SU-DHL-6 (cell line): ENCODE measurements at regions not wholly inside any gene's neighbourhood (a gene's known extent, or its start where the extent isn't known, plus 50 kb on each side); places are given as distances from the start of the nearest gene placed in this dataset.

ENCODE experiments used
- H2AFZ ChIP-seq: fragments of 200-600 bp; sonication (generic); 2 replicates; pipeline ENCODE4 v1.6.1; 2014; ENCODE audit warnings: low read depth, mild to moderate bottlenecking, moderate library complexity, mixed read lengths, antibody characterized with exemption, low read length; ENCODE audit not compliant: severe bottlenecking
- H3F3A ChIP-seq: fragments of 200-600 bp; shearing (Covaris generic); 2 replicates; pipeline ENCODE4 v1.6.0; 2016; ENCODE audit warnings: antibody characterized with exemption, mild to moderate bottlenecking; ENCODE audit not compliant: insufficient read depth
- H3K27ac ChIP-seq: fragments of 200-600 bp; sonication (generic); 2 replicates; pipeline ENCODE4 v1.5.1; 2016; ENCODE audit warnings: low read depth, mild to moderate bottlenecking, low read length, moderate library complexity, mixed read lengths
- H3K27me3 ChIP-seq: fragments of 200-600 bp; sonication (generic), shearing (Covaris generic); 2 replicates; pipeline ENCODE4 v1.6.0; 2014; ENCODE audit warnings: mild to moderate bottlenecking, low read length
- H3K36me3 ChIP-seq: fragments of 200-600 bp; sonication (generic); 2 replicates; pipeline ENCODE4 v1.6.1; 2014; ENCODE audit warnings: mild to moderate bottlenecking, low read length, mixed read lengths
- H3K4me2 ChIP-seq: fragments of 300-600, 200-600 bp; shearing (Covaris generic), sonication (generic); 2 replicates; pipeline ENCODE4 v1.6.0; 2014; ENCODE audit warnings: low read length, low read depth, mild to moderate bottlenecking; ENCODE audit not compliant: poor library complexity, severe bottlenecking
- H3K4me3 ChIP-seq: fragments of 200-600 bp; sonication (generic); 2 replicates; pipeline ENCODE4 v1.5.1; 2014; ENCODE audit warnings: antibody characterized with exemption, low read length, mild to moderate bottlenecking, mixed read lengths; ENCODE audit not compliant: insufficient read depth, poor library complexity, severe bottlenecking
- H3K79me2 ChIP-seq: fragments of 200-600 bp; sonication (generic); 2 replicates; pipeline ENCODE4 v1.6.1; 2014; ENCODE audit warnings: mild to moderate bottlenecking, low read length, moderate library complexity; ENCODE audit not compliant: insufficient read depth
- H3K9ac ChIP-seq: fragments of 200-600 bp; sonication (generic); 2 replicates; pipeline ENCODE4 v1.7.0; 2014; ENCODE audit warnings: mild to moderate bottlenecking, low read length
- H3K9me2 ChIP-seq: fragments of 200-600 bp; sonication (generic); replicated peaks from 2 replicates; pipeline ENCODE4 v1.6.1; 2014; ENCODE audit warnings: low read length; ENCODE audit not compliant: insufficient read depth
- H3K9me3 ChIP-seq: fragments of 200-600 bp; sonication (generic); 2 replicates; pipeline ENCODE4 v1.6.1; 2014; ENCODE audit warnings: low read length, mixed read lengths; ENCODE audit not compliant: insufficient read depth
- H4K20me1 ChIP-seq: fragments of 200-600 bp; sonication (generic); 2 replicates; pipeline ENCODE4 v1.6.1; 2014; ENCODE audit warnings: low read depth, mild to moderate bottlenecking, antibody characterized with exemption, low read length, moderate library complexity, mixed read lengths
- CTCF ChIP-seq: fragments of 200-600 bp; sonication (generic); IDR thresholded peaks from one replicate; pipeline ENCODE4 v1.5.1; 2017; ENCODE audit warnings: antibody characterized with exemption, mild to moderate bottlenecking, low read length, moderate library complexity; ENCODE audit not compliant: insufficient read depth, poor library complexity, severe bottlenecking
- EZH2phosphoT487 ChIP-seq: fragments of 200-600 bp; sonication (generic), shearing (Covaris generic); conservative IDR thresholded peaks from 2 replicates; pipeline ENCODE4 v1.6.1; 2018; ENCODE audit warnings: mild to moderate bottlenecking, antibody characterized with exemption, low read length, moderate library complexity, mixed read lengths

GRCh38 chr22:26957897-26958296, 300.5 kb downstream of the MIAT start:
- Histone ChIP-seq H3K4me2 (no peak overlapping the region), H3K27ac (no peak overlapping the region), H3K36me3 (no peaks in the 10 kb centered on the region), H3K79me2 (no peaks in the 10 kb centered on the region), H3K9me2 (no peaks in the 10 kb centered on the region), H2AFZ (no peak overlapping the region), H3K27me3 (no peaks in the 10 kb centered on the region), H3F3A (no peaks in the 10 kb centered on the region), H3K4me3 (no peak overlapping the region), H3K9me3 (no peaks in the 10 kb centered on the region), H4K20me1 (no peaks in the 10 kb centered on the region), H3K9ac (no peak overlapping the region)
- no peak for TF ChIP-seq EZH2phosphoT487
- no peak for TF ChIP-seq CTCF

GRCh38 chr22:26958378-26958777, 301.0 kb downstream of the MIAT start:
- H4K20me1 ChIP-seq, result no peaks in the 10 kb centered on the region
- no peaks in the 10 kb centered on the region for H3F3A ChIP-seq
- no peaks in the 10 kb centered on the region for H3K36me3 ChIP-seq
- no peaks in the 10 kb centered on the region for H3K79me2 ChIP-seq
- H2AFZ ChIP-seq, result no peak overlapping the region
- no peaks in the 10 kb centered on the region for H3K9me3 ChIP-seq
- TF ChIP-seq CTCF (no peak), EZH2phosphoT487 (no peak)
- H3K27me3 ChIP-seq, result no peaks in the 10 kb centered on the region
- no peaks in the 10 kb centered on the region for H3K9me2 ChIP-seq
- H3K4me2 ChIP-seq, result no peak overlapping the region
- H3K9ac ChIP-seq, result no peak overlapping the region
- no peak overlapping the region for H3K27ac ChIP-seq
- no peak overlapping the region for H3K4me3 ChIP-seq

- Histone ChIP-seq H3K27ac (no peak overlapping the region), H3K9ac (no peak overlapping the region), H3K4me2 (no peak overlapping the region), H3K9me2 (no peaks in the 10 kb centered on the region), H3K9me3 (no peaks in the 10 kb centered on the region), H3K27me3 (no peaks in the 10 kb centered on the region), H2AFZ (no peak overlapping the region), H3F3A (no peaks in the 10 kb centered on the region), H4K20me1 (no peaks in the 10 kb centered on the region), H3K4me3 (no peak overlapping the region), H3K79me2 (no peaks in the 10 kb centered on the region), H3K36me3 (no peaks in the 10 kb centered on the region)
- TF ChIP-seq CTCF (no peak), EZH2phosphoT487 (no peak)
Observed at GRCh38 chr22:26964642-26965041, 307.3 kb downstream of the MIAT start.
